Activated CD4-positive, alpha-beta T cell treated with anti-CD3 and anti-CD28 coated beads for 4 hours (primary cell): ENCODE measurements at regions not wholly inside any gene's neighbourhood (a gene's known extent, or its start where the extent isn't known, plus 50 kb on each side); places are given as distances from the start of the nearest gene placed in this dataset.
"Not testable (repeated sequence)": the region's sequence is repeated elsewhere in the genome, so short reads cannot be mapped to it uniquely, and the experiment has no call there.

Experiments
- DNase-seq, 2 donors: peaks; one replicate each; pipeline ENCODE4 v3.0.0-alpha.2; 2020

DNA sequence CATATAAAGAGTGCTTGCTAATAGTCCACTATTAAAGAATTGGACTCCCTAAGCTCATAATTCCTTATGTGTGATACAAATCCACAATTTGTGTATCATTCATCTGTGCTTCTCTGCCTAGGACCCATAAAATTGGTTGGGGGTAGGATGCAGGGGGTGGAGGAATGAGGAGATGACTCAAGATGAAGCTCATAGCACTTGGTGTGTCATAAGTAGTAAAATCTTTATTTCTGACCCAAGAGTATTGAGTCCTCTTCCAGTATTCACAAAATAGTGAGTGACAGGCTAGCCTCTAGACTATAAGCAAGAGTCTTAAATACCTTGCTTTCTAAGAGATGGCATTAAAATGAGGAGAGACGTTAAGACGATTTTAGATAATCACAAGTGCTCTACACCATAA is 390.9 kb upstream of the CDH19 start:
- DNase-seq, result no peak

DNA sequence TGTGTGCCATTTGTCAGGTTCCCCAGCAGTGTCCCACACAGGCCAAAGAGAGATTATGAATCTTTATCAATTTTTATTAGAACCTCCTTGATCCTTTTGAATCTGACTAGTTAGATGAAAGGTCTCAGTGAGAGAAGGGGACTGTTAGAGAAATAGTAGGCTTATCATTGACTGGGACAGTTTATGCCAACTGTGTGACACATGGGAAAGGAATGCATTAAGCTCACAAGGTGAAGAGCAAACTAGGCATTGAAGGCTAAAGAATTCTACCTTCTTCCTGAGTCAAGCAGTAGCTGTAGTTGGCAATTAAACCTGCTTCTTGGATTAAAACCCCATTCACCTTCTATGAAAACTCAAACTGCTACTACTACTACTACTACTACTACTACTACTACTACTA is 389.6 kb upstream of the CDH19 start:
- DNase-seq, result no peak

DNA sequence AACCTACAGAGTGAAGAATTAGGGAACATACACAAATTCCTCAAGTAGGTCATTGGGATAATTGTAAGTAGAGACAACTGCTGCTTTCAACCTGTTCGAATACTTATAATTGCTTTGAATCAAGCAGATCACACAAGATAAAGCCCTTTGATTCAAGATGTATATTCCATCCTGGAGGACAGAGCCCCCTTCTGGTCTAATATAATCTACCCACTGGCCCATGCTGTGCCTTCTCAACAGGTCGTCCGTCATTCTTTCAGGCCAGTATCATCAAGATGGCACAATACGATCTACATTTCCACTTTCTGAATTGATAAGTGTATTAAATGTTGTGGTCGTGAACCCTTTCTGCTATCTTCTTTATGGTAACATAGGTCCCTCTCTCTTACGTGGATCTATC is 387.0 kb upstream of the CDH19 start:
- no peak for DNase-seq

DNA sequence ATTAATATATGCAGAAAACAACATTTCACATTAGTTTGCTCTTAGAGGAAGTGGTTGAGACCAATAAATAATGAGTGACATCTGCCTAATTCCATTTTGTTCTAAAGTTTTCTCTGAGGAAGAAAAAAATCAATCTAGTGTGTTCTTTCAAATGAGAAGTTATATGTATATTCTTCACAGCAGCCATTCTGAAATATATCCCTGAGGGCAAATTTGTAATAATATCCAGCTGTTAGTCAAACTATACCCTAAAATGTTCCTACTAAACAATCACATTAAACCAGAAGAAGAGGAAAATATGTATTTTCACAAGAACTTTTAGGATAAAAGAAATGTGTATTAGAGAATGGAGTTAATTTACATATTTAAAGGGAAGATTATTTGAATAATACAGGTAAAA is 375.1 kb upstream of the CDH19 start:
- no peak for DNase-seq

DNA sequence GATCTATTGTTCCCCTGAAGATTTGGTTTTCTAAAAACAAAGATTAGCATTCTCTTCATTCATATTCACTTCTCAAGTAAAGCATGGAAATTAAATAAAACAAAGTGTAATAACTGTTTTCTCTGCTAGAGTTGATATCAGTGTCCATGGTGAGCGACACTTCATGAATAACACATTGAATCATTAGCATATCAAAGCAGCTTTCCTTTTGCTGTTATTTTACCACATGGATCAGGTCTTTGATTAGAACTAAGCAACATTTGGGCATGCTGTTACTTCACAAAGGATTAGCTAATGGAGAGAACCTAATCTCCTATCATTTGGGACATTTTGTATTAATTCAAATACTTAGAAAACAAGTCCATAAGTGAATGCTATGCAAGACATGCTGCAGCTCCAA is 368.8 kb upstream of the CDH19 start:
- DNase-seq, result no peak

DNA sequence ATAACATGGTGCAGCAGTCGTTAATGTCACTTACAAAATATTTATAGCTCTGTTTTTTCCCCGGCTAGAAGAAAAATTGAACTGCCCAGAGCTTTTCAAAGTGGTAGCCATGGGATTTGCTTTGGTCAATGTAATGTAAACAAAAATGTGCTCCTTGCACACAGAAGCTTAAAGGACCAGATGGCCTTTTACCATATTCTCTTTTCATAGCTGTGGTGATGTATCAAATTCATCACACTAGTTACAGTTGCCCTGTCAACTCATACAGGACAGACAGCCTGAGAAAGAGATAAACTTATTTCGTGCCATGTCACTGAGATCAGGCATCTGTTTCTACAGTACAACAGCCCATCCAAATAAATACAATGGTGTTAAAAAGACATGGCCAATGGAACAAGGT is 368.1 kb upstream of the CDH19 start:
- DNase-seq, result no peak

DNA sequence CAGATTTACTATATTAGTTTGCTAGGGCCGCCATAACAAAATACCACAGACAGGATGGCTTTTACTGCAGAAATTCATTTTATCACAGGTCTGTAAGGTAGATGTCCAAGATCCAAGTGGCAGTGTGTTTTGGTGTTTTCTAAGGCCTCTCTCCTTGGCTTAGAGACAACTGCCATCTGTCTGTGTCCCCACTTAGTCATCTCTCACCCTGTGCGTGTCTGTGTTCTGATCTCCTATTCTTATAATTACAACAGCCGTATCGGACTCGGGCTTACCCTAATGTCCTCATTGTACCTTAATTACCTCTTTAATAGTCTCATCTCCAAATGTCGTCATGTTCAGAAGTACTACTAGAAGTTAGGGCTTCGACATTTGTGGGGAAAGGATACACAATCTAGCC is 362.3 kb upstream of the CDH19 start:
- DNase-seq, result no peak

DNA sequence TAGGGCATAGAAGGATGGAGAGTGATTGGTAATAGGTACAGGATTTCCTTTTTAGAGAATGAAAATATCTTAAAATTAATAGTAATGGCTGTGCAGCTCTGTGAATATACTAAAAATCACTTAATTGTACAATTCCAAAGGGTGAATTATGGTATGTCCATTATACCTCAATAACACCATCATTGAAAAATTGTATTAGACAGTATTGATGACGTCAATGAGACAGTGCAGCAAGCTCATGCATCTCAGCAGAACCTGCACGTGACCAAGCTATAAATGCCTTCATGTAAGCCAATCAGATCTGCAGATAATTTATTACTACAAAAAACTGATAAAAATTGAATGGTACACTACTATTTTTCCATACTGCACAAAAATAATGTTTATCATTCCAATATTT is 354.4 kb upstream of the CDH19 start:
- no peak for DNase-seq

DNA sequence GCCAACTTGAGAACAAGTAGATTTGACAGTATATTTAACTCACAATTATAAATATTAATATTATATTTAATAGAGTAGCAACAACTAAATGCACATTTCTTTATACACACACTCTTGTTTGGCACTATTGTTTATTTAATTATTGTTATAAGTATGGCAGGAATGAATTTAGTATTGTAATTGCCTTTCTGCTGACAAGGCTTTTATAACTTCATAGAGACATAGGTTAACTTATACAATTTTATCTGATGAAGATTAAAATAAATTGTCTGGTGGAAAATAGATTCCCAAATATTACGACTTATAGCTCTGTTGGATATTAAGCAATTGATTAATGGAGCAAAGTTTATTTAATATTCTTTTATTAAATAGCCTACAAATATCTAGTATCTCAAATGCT is 347.9 kb upstream of the CDH19 start:
- DNase-seq, result no peak

DNA sequence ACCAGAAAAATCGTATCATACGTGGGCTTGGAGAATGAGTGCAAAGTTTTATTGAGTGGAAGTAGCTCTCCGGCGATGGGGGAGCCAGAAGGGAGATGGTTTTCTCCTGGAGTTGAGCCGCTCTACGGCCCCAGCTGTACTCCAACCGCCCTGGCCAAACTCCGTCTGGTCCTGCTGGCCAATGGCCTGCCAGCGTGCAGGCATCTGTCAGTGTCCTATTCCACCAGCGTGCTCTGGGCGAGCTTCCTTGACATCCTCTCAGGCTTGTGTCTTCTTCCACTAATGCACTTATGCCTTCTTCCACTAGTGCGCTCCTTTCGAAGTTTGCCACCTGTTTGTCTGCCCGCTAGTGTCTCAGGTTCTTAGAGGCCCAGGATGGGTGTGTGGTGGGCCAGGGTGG is 345.5 kb upstream of the CDH19 start:
- DNase-seq, result no peak

DNA sequence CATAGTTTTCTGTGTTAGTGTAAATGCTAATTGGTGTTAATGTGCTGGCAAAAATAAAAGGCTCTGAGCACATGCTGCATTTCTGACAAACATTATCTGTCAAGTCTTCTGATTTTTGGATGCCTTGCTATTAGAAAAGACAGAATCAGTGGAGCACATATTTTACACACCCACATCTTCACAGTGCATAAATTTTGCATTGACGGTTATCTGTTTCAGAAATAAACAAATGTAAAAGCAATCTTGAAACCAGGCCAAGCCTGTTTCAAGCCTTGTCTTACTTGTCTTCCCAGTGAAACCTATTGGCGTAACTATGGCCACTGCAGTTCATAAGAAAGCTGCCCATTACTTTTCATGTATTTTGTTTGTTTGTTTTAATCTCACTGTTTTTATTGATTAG is 333.7 kb upstream of the CDH19 start:
- no peak for DNase-seq

DNA sequence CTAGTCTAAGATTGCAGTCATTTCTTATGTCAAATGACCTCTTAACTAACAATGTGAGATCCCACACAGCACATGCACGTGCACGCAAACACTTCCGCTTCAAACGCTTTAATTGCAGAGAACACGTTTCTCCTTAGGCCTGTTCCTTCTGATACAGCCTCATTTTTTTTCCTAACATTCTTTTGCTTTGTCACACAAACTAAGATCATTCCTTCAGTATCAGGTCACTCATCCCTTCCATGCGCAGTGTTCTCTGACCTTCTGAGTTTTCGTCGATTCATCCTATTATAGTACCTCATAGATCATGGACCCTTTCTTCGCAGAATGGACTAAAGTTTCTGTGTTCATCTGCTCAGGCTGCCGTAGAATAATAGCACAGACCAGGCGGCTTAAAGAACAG is 327.1 kb upstream of the CDH19 start:
- DNase-seq, result no peak

DNA sequence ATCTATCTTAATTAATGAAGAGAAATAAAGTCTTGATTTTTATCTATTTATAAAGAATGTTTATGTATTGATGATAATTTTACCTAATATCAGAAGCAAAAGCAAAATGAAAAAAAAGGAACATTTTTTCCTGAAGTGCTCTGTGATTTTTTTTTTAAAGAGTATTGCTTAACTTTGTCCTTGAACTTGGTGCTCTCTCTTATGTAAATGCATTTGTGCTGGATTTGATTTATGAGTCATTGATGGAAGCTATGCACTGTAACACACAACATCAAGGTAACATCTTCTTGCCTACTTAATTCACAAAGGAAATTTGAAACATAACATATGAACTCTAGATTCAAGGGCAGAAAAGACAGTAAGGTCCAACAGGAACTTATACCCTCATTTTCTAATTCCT is 312.9 kb upstream of the CDH19 start:
- no peak for DNase-seq

DNA sequence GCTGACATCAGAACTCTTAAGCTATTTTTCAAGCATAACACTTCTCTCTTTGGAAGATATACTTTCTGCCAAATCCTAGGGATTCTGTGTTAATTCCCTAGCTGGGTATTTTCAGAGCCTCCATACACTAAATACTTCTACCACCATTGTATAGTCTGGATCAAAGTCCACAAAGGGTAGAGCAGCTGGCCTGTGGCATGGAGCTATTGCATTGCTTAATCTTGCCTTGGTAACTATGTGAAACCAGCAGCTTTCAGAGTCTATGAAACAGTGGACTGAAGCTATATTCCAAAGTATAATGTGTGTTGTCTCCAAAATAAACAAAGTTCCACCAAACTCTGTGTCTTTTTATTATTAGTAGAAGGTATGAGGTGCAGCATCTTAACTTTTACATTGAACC is 296.9 kb upstream of the CDH19 start:
- no peak for DNase-seq

DNA sequence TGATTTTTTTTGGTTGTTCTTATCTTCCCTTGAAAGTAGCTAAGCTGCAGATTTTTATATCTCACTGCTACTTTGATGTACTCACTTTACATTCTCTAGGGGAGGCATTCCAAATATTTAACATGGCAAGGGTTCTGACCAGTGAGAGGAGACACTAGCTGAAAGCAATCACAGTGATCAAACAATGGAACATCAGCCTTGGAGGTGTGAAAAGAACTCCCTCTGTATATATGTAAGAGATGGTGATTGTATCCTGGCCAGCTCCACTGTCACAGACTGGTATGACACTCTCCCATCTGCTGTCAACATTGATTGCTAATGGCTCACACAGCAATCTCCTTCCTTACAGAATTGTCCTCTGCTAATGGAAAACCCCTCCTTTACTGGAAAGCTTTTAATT is 291.7 kb upstream of the CDH19 start:
- DNase-seq, result no peak

DNA sequence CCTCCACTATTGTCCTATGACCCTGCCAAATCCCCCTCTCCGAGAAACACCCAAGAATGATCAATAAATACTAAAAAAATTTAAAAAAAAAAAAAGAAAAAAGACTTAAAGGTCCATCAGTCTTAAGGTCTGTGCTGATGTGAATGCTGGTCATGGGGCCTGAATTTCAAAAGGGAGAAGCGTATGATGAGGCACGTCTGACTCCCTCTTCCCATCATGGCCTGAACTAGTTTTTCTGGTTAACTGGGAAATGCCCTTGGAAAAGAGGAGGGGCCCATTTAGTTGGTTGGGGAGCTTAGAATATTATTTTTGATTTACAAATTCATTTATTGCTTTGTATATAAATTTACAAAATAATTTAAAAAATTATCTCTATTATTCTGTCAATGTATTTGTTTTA is 291.0 kb upstream of the CDH19 start:
- DNase-seq, result no peak

DNA sequence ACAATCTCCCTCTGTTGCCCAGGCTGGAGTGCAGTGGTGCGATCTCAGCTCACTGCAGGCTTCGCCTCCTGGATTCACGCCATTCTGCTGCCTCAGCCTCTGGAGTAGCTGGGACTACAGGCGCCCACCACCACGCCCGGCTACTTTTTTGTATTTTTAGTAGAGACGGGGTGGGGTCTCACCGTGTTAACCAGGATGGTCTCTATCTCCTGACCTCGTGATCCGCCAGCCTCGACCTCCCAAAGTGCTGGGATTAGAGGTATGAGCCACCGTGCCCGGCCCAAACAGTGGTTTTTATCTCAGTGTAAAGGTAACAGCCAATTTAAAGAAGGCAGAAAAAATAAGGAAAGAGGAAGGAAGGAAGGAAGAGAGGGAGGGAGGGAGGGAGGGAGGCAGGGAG is 288.5 kb upstream of the CDH19 start:
- not testable (repeated sequence) for DNase-seq

DNA sequence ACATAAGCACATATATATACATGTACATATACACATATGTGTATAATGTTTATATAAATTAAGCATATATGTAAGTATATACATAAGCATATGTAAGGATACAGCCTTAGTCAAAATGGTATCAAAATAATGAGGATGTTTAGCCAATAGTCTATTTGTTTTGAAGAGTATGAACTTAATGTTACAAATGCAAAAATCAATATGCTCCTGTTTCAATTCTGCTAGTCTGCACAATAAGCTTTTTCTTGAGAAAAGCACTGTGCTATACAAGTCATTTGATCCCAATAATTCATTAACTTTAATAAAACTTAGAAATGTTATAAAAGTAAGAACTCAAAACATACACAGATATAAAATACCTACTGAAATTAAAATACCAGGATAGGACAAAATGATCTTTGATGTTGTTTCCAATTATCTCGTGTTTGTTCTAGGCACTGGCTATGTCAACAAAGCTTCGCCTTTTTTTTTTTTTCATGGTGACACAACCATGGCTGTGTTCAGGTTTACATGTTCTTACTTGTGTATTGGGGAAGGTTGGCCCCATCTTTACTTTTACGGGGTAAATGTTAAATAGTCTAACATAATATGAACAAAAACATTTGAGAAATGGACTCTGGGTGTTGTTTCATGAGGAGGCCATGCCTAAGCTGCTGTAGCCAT is 271.1 kb upstream of the CDH19 start:
- DNase-seq, result no peak

DNA sequence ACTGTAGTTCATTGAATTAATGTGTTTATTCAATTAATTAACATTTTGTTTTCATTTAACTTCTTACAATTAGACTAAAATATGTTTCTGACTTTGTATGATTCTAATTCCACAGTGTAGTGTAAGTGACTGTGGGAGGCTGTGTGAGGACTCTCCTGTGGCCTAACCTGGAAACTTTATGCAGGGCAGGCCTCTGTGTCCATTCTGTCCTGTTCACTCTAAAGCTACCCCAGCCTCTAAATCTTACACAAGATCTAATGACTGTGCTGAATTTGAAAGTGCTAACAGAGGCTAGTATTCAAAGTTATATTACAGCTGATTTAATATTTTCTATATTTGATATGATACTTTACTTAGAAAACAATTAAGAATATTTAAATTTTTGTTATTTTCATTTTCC is 270.5 kb upstream of the CDH19 start:
- no peak for DNase-seq

DNA sequence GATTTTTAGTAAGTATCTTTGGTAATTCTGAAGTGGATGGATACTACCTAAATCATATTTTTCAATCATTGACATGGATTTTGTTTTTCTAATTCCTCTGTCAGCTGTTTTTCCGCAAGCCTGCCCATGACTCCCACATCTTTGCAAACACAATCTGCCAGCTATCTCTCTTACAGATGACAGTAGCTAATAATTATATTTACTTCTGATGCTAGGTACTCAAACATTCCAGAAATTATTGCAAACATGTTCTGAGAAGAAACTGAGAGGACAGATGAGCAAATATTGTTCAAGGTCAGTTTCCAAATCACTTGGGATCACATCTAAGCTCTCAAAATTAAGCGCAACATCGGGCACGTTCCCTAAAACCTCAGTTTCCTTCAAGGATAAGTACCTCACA is 270.0 kb upstream of the CDH19 start:
- no peak for DNase-seq

DNA sequence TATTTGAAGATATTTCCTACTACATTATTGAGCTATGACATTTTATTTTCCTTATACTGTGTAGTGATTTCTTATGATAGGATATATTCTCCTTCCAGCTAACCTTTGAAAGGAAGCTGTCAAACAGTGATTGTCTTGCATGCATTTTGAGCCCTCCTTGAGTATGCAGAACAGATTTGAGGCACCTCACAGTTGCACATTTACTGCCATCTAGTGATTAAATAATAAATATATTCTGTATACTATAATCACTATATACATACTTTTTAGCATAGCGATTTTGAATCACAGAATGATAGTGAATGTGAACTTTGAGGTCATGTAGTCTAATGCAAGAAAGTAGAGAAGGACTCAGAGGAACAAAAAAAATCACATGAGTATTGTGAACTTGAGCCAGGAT is 268.4 kb upstream of the CDH19 start:
- no peak for DNase-seq

DNA sequence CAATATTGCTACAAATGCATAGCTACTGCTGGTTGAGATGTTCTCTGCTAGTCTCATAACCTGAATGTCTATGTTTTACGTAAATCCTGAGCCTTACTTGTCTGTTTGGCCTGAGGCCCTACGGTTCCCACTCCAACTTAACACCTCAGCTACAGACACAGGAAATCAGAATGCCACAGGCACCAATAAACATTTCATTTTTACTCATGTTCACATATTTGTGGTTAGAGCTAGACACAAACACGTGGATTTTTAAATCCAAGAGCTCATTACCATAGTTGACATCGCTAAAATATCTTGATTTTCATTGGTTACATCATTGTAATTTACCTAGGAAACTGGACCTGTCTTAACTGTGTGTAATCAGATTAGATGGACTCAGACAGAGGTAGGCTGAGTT is 263.8 kb upstream of the CDH19 start:
- no peak for DNase-seq

DNA sequence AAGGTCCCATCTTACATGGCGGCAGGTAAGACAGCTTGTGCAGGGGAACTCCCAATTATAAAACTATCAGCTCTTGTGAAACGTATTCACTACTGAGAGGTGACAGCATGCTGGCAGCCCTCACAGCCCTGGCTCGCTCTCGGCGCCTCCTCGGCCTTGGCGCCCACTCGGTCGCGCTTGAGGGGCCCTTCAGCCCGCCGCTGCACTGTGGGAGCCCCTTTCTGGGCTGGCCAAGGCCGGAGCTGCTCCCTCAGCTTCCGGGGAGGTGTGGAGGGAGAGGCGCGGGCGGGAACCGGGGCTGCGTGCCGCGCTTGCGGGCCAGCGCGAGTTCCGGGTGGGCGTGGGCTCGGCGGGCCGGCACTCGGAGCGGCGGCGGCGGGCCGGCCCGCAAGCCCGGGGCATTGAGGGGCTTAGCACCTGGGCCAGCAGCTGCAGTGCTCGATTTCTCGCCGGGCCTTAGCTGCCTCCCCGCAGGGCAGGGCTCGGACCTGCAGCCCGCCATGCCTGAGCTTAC is 262.6 kb upstream of the CDH19 start:
- not testable (repeated sequence) for DNase-seq

DNA sequence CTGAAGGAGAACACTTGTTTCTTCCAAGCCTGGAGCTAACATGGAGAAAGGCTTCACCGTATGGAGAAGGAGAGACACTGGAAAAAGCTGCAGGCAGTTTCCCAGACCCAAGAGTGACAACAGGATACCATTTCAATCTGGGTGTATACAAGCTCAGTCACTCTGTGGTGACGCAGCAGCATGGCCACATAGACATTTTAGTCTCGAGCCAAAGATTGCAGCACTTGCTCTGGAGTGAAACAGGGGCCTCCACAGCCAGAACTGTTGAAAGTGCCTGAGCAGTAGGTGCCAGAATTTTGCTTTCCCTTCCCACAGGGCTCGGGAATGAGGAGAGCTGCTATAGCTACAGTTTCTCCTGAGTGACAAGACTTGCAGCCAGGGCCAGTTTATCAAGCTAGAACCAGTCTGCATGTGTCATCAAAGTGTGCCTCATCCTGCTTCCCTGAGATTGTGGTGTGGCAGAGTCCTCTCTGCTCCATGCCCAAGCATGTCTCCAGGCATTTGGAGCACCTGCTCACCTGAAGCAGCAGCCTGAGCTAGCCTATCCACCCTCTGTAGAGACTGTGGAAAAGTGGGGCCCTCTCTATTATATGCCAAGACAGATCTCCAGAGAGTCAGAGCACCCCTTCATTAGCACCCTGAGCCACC is 234.6 kb upstream of the CDH19 start:
- no peak for DNase-seq

DNA sequence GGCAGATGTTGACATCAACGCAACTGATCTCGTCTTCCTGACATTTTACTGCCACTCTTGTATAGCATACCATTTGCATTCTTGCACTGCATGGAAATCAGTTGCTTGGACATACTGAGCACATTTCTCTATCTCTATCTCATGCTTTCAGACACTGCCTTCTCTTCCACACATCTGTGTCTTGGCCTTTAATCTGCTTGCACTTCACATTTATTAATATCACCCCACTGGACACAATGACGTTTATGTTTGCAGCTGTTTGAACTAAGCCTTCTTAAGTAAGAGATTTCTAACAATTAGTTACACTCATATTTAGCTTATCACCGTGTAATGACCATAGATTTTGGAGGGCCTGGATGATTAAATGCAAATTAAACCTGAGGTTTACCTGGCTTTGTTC is 229.8 kb upstream of the CDH19 start:
- DNase-seq, result no peak
